Gastrocnemius medialis (tissue), 4 donors: ENCODE measurements at regions not wholly inside any gene's neighbourhood (a gene's known extent, or its start where the extent isn't known, plus 50 kb on each side); places are given as distances from the start of the nearest gene placed in this dataset.

Experiments
- POLR2A ChIP-seq, 2 donors: fragments of 450-650 bp; IDR thresholded peaks; one replicate each; pipeline ENCODE4 v1.6.1; 2017; ENCODE audit warnings: antibody characterized with exemption in 2 of 2, mild to moderate bottlenecking in 2 of 2, moderate library complexity in 2 of 2
- TF ChIP-seq, protein P1 (sequence below), 5 experiments: fragments of 450-650 bp in 3 of 5; fragments of 200-600 bp in 2 of 5; sonication (generic) in 2 of 5; IDR thresholded peaks in 4 of 5; conservative IDR thresholded peaks in 1 of 5; 1 replicate in 4 of 5; 2 replicates in 1 of 5; pipeline ENCODE4 v1.5.1; 2016 to 2019; ENCODE audit warnings: antibody characterized with exemption in 5 of 5, mild to moderate bottlenecking in 3 of 5, moderate library complexity in 3 of 5

DNA sequence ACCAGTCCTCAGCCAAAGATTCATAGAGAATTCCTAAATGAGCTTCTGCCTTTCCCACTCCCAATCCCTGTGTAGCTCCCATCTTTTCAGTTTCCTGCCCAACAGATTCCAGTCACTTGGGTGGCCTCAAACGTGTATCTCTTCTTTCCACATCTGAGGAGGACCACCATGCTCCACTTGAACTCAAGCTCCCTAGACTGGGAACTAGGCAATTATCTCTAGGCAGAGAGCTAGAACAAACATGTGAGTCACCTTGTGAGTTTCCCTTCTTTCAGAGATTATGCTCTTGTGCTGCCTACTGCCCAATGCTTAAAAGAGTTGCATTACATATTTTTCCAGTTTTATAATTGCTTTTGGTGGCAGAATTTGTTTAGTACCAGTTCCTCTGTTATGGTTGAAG lies 178.0 kb downstream of the MDFIC start:
- TF ChIP-seq, protein P1, sequence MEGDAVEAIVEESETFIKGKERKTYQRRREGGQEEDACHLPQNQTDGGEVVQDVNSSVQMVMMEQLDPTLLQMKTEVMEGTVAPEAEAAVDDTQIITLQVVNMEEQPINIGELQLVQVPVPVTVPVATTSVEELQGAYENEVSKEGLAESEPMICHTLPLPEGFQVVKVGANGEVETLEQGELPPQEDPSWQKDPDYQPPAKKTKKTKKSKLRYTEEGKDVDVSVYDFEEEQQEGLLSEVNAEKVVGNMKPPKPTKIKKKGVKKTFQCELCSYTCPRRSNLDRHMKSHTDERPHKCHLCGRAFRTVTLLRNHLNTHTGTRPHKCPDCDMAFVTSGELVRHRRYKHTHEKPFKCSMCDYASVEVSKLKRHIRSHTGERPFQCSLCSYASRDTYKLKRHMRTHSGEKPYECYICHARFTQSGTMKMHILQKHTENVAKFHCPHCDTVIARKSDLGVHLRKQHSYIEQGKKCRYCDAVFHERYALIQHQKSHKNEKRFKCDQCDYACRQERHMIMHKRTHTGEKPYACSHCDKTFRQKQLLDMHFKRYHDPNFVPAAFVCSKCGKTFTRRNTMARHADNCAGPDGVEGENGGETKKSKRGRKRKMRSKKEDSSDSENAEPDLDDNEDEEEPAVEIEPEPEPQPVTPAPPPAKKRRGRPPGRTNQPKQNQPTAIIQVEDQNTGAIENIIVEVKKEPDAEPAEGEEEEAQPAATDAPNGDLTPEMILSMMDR (IDR thresholded peaks at IDR 0.05 in 4 of 5, conservative IDR thresholded peaks at IDR 0.05 in 1 of 5), result no peak
- no peak for TF ChIP-seq POLR2A (IDR thresholded peaks at IDR 0.05)
